Esophagus muscularis mucosa (tissue), 3 donors: ENCODE measurements at regions not wholly inside any gene's neighbourhood (a gene's known extent, or its start where the extent isn't known, plus 50 kb on each side); places are given as distances from the start of the nearest gene placed in this dataset.

Experiments
- CTCF ChIP-seq, 3 experiments: fragments of 200-600 bp in 2 of 3; fragments of 450-650 bp in 1 of 3; sonication (generic) in 2 of 3; IDR thresholded peaks; one replicate each; pipeline ENCODE4 v1.5.1; 2017 to 2019; ENCODE audit warnings: antibody characterized with exemption in 3 of 3, mild to moderate bottlenecking in 2 of 3, moderate library complexity in 1 of 3
- POLR2AphosphoS5 ChIP-seq, 2 donors: sonication (generic); formaldehyde crosslinking; IDR thresholded peaks; one replicate each; pipeline ENCODE4 v1.6.1; 2017; ENCODE audit warnings: antibody characterized with exemption in 2 of 2

- no peak for TF ChIP-seq POLR2AphosphoS5 (IDR thresholded peaks at IDR 0.05)
- TF ChIP-seq CTCF (IDR thresholded peaks at IDR 0.05): no peak
Measured at GRCh38 chr3:102230057-102230456, 204.8 kb upstream of the ZPLD1 start.
